Stomach (tissue), 8 donors: ENCODE measurements at regions not wholly inside any gene's neighbourhood (a gene's known extent, or its start where the extent isn't known, plus 50 kb on each side); places are given as distances from the start of the nearest gene placed in this dataset.
"Not testable (repeated sequence)": the region's sequence is repeated elsewhere in the genome, so short reads cannot be mapped to it uniquely, and the experiment has no call there.

Source experiments
- DNase-seq, 2 donors: peaks; one replicate each; pipeline versions ENCODE4 v3.0.0 to v3.0.0-alpha.2; 2013 to 2019
- H3K27ac ChIP-seq, 5 donors: fragments of 200-600 bp in 4 of 5; sonication (generic) in 4 of 5; one replicate each; pipeline ENCODE4 v1.5.1; 2013 to 2019; ENCODE audit warnings: mild to moderate bottlenecking in 1 of 5, moderate library complexity in 1 of 5
- H3K27me3 ChIP-seq, 3 donors: fragments of 200-600 bp; sonication (generic); one replicate each; pipeline ENCODE4 v1.5.1; 2017 to 2019; ENCODE audit warnings: mixed run types in 1 of 3
- H3K36me3 ChIP-seq, 4 donors: fragments of 200-600 bp; sonication (generic); 1 replicate in 3 of 4; 2 replicates in 1 of 4; pipeline ENCODE4 v1.5.1; 2016 to 2019
- H3K4me1 ChIP-seq, 4 donors: fragments of 200-600 bp; sonication (generic); one replicate each; pipeline ENCODE4 v1.5.1; 2016 to 2019
- H3K4me3 ChIP-seq, 4 donors: fragments of 200-600 bp; sonication (generic) in 3 of 4; one replicate each; pipeline ENCODE4 v1.5.1; 2016 to 2019; ENCODE audit warnings: mild to moderate bottlenecking in 1 of 4
- H3K9me3 ChIP-seq, 4 donors: fragments of 200-600 bp; sonication (generic); one replicate each; pipeline ENCODE4 v1.5.1; 2016 to 2019
- CTCF ChIP-seq, 7 experiments: fragments of 450-650 bp in 4 of 7; fragments of 200-600 bp in 3 of 7; sonication (generic) in 3 of 7; IDR thresholded peaks; one replicate each; pipeline ENCODE4 v1.5.1; 2016 to 2019; ENCODE audit warnings: antibody characterized with exemption in 7 of 7, control low read depth in 2 of 7, mild to moderate bottlenecking in 1 of 7
- EP300 ChIP-seq: sonication (generic); formaldehyde crosslinking; IDR thresholded peaks from one replicate; pipeline ENCODE4 v1.6.1; 2017; ENCODE audit warnings: antibody characterized with exemption
- POLR2A ChIP-seq, 4 donors: fragments of 450-650 bp; IDR thresholded peaks; one replicate each; pipeline ENCODE4 v1.6.1; 2016; ENCODE audit warnings: antibody characterized with exemption in 4 of 4, control low read depth in 2 of 4, mild to moderate bottlenecking in 1 of 4, moderate library complexity in 1 of 4
- POLR2AphosphoS5 ChIP-seq, 3 donors: sonication (generic); formaldehyde crosslinking; IDR thresholded peaks; one replicate each; pipeline ENCODE4 v1.6.1; 2016; ENCODE audit warnings: antibody characterized with exemption in 3 of 3
- whole genome bisulfite sequencing, 5 donors: extraction: QIAGEN DNeasy Blood & Tissue Kit in 3 of 5; methylation state at CpG; one replicate each; pipeline versions ENCODE4 v1.1.5 to v1.1.7; 2013 to 2018; 5-methylcytosine and 5-hydroxymethylcytosine counted together
- intact Hi-C: fragments of 100-400 bp; cut with DNase I; formaldehyde crosslinking; loops from one replicate; pipeline ENCODE4 v1.15.1; 2023; ENCODE audit warnings: low total_unique reads
- small RNA-seq, 4 donors: library from RNA; depleted of rRNA; stranded (forward); fragments of <200 nt; gene quantifications; one replicate each; pipeline ENCODE3, GENCODE V24; 2016
- donor health status: healthy with polysubstance abuse.
- donor health status: Bipolar disorder and iron deficiency.
- donor health status: healthy.

GRCh38 chr11:71767016-71767415, 66.0 kb upstream of the DEFB108B start:
- H3K4me1 ChIP-seq, H3K36me3 ChIP-seq, H3K4me3 ChIP-seq, H3K27me3 ChIP-seq, H3K27ac ChIP-seq, H3K9me3 ChIP-seq, intact Hi-C loops, DNase-seq: not testable (repeated sequence)
- WGBS, 5 donors = 31 to 68% (median 44%) methylated on average over 1 to 5 of the region's 5 CpGs

- WGBS, 5 donors = 77 to 90% (median 88%) methylated on average over 12 of the region's 12 CpGs
- DNase-seq, H3K9me3 ChIP-seq, H3K36me3 ChIP-seq, H3K27me3 ChIP-seq, H3K4me3 ChIP-seq, H3K4me1 ChIP-seq, intact Hi-C loops, H3K27ac ChIP-seq: not testable (repeated sequence)
Observed at GRCh38 chr11:71772193-71772592, 60.8 kb upstream of the DEFB108B start.

GRCh38 chr11:71774603-71775222, 58.3 kb upstream of the DEFB108B start:
- intact Hi-C loops = no loop called here
- Histone ChIP-seq H3K27ac (no peak overlapping the region), H3K9me3 (no peaks in the 10 kb centered on the region), H3K4me1 (no peaks in the 10 kb centered on the region), H3K36me3 (no peaks in the 10 kb centered on the region), H3K4me3 (no peak overlapping the region), H3K27me3 (no peaks in the 10 kb centered on the region)
- 94 to 97% (median 96%) methylated on average over 23 to 30 of the region's 30 CpGs for WGBS, 5 donors
- no peak for DNase-seq
- TF ChIP-seq POLR2AphosphoS5 (IDR thresholded peaks at IDR 0.05) (no peak), CTCF (IDR thresholded peaks at IDR 0.05) (no peak), EP300 (no peak), POLR2A (IDR thresholded peaks at IDR 0.05) (no peak)

- H3K27me3 ChIP-seq, DNase-seq, H3K4me3 ChIP-seq, H3K27ac ChIP-seq, H3K4me1 ChIP-seq, H3K9me3 ChIP-seq, intact Hi-C loops, H3K36me3 ChIP-seq: not testable (repeated sequence)
- WGBS, 5 donors = 40 to 49% (median 42%) methylated on average over 6 of the region's 6 CpGs
Observed at GRCh38 chr11:71780116-71780515, 52.9 kb upstream of the DEFB108B start.

GRCh38 chr11:71780771-71781170, 52.2 kb upstream of the DEFB108B start:
- H3K27ac ChIP-seq, intact Hi-C loops, DNase-seq, H3K4me1 ChIP-seq, H3K27me3 ChIP-seq, H3K9me3 ChIP-seq, H3K4me3 ChIP-seq, H3K36me3 ChIP-seq: not testable (repeated sequence)
- 39 to 68% (median 42%) methylated on average over 4 to 6 of the region's 6 CpGs for WGBS, 5 donors

- H3K4me1 ChIP-seq, H3K4me3 ChIP-seq, intact Hi-C loops, H3K27me3 ChIP-seq, H3K27ac ChIP-seq, DNase-seq, H3K9me3 ChIP-seq, H3K36me3 ChIP-seq: not testable (repeated sequence)
- 63 to 86% (median 82%) methylated on average over 4 to 5 of the region's 5 CpGs for WGBS, 5 donors
Observed at GRCh38 chr11:71781491-71781890, 51.5 kb upstream of the DEFB108B start.

- DNase-seq, H3K4me1 ChIP-seq, H3K27me3 ChIP-seq, H3K9me3 ChIP-seq, H3K27ac ChIP-seq, H3K36me3 ChIP-seq, H3K4me3 ChIP-seq, intact Hi-C loops: not testable (repeated sequence)
- 79 to 87% (median 83%) methylated on average over 13 of the region's 13 CpGs for WGBS, 5 donors
Observed at GRCh38 chr11:71782229-71782861, 50.7 kb upstream of the DEFB108B start.

- H3K27me3 ChIP-seq, H3K9me3 ChIP-seq, DNase-seq, H3K27ac ChIP-seq, H3K4me3 ChIP-seq, intact Hi-C loops, H3K36me3 ChIP-seq: not testable (repeated sequence)
- peaks cover 0 to 13% (median 8%) of the 10 kb centered on the region in 4 donors for H3K4me1 ChIP-seq
- 72 to 78% (median 75%) methylated on average over 4 of the region's 4 CpGs for WGBS, 5 donors
Observed at GRCh38 chr11:71783191-71783590, 49.8 kb upstream of the DEFB108B start.

Small RNA genes lying in the stretch of these regions (small RNA-seq; reads per million reads assigned to genes)
- 0 reads per million in 4 donors for gene SNRPCP14
